ENCODE measurements at regions not wholly inside any gene's neighbourhood (a gene's known extent, or its start where the extent isn't known, plus 50 kb on each side); places are given as distances from the start of the nearest gene placed in this dataset.

DNA sequence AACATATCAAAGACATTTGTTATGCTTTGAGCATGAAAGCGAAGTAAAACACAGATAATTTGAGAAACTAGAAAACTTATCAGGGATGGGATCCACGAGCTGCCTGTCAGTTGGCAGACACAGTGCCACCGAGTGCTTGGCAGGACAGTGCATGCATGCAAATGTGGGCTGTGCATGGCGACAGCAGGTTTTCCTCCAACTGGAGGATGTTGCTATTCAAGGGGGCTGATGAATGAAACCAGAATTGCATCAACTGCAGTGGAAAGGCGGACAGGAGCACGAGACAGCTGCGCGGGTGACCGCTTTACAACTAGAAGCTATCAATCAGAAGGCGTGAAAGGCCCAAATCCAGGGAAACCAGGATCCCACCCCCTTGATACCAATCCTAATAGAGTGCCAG lies 244.3 kb downstream of the NR2F2 start:
- Histone ChIP-seq H4K20me1 (ENCODE audit: control insufficient read depth, extremely low read depth, insufficient read depth, low read length) (no peaks in the 10 kb centered on the region), H3K36me3 (ENCODE audit: control insufficient read depth in 2 of 2, extremely low read depth in 1 of 2, insufficient read depth in 2 of 2, low read length in 2 of 2) (no peaks in the 10 kb centered on the region), H3K4me1 (ENCODE audit: control insufficient read depth, extremely low read depth, insufficient read depth, low read length) (no peaks in the 10 kb centered on the region), H3K79me2 (ENCODE audit: control insufficient read depth, insufficient read depth, low read length) (no peaks in the 10 kb centered on the region), H3K4me2 (ENCODE audit: control insufficient read depth, extremely low read depth, insufficient read depth, low read depth, low read length) (no peak overlapping the region), H3K9ac (ENCODE audit: control insufficient read depth, extremely low read depth, insufficient read depth, low read length) (no peak overlapping the region), H3K27me3 (ENCODE audit: control insufficient read depth, extremely low read depth, insufficient read depth, low read length) (no peaks in the 10 kb centered on the region), H3K27ac (ENCODE audit: control insufficient read depth, insufficient read depth, low read length) (no peak overlapping the region), H3K9me1 (ENCODE audit: control insufficient read depth, extremely low read depth, insufficient read depth, low read length) (no peaks in the 10 kb centered on the region), H3K4me3 (ENCODE audit: control insufficient read depth in 2 of 3, extremely low read depth in 1 of 3, insufficient read depth in 2 of 3, low read depth in 1 of 3, low read length in 3 of 3) (no peak overlapping the region), H3K9me3 (ENCODE audit: control insufficient read depth, low read depth, low read length) (no peaks in the 10 kb centered on the region), H2AFZ (ENCODE audit: control insufficient read depth, low read length) (no peak overlapping the region)
- dilution Hi-C loops (cut with MboI; ENCODE audit: extremely low pct_ligation_motif_present, low sequenced_read_pairs) = no loop called here
- TF ChIP-seq, protein P1, sequence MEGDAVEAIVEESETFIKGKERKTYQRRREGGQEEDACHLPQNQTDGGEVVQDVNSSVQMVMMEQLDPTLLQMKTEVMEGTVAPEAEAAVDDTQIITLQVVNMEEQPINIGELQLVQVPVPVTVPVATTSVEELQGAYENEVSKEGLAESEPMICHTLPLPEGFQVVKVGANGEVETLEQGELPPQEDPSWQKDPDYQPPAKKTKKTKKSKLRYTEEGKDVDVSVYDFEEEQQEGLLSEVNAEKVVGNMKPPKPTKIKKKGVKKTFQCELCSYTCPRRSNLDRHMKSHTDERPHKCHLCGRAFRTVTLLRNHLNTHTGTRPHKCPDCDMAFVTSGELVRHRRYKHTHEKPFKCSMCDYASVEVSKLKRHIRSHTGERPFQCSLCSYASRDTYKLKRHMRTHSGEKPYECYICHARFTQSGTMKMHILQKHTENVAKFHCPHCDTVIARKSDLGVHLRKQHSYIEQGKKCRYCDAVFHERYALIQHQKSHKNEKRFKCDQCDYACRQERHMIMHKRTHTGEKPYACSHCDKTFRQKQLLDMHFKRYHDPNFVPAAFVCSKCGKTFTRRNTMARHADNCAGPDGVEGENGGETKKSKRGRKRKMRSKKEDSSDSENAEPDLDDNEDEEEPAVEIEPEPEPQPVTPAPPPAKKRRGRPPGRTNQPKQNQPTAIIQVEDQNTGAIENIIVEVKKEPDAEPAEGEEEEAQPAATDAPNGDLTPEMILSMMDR (optimal IDR thresholded peaks at IDR 0.05 in 1 of 3, IDR thresholded peaks at IDR 0.05 in 1 of 3, conservative IDR thresholded peaks at IDR 0.05 in 1 of 3; ENCODE audit: extremely low read depth in 1 of 3, insufficient read depth in 2 of 3, low read length in 3 of 3) = no peak
- no peak for TF ChIP-seq EZH2 (IDR thresholded peaks at IDR 0.05; ENCODE audit: low read length)
- FAIRE-seq (no peak), DNase-seq (ENCODE audit: low read depth, low spot score) (no peak)

DNA sequence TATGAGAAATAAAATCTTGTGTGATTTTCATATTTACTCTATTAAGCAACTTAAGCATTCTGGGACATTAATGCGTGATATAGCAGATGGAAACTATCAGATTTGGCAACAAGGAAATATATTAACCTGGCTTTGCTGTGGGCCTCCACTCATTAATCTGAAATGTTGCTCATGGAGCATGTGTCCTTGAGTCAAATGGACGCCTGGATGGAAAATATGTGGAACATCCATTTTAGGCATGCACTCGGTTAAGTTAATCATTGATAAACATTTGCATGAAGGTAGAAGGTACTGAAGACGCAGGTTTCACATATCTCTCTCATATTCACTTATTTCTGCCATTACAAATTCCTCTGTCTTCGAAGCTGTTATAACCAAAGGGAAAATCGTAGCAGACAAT lies 246.1 kb downstream of the NR2F2 start:
- H3K9ac ChIP-seq (ENCODE audit: control insufficient read depth, extremely low read depth, insufficient read depth, low read length) = no peak overlapping the region

More for the DNA sequence above, 246.1 kb downstream of the NR2F2 start:
- Histone ChIP-seq H3K9me3 (ENCODE audit: control insufficient read depth, low read depth, low read length) (no peaks in the 10 kb centered on the region), H3K27ac (ENCODE audit: control insufficient read depth, insufficient read depth, low read length) (no peak overlapping the region), H3K36me3 (ENCODE audit: control insufficient read depth in 2 of 2, extremely low read depth in 1 of 2, insufficient read depth in 2 of 2, low read length in 2 of 2) (no peaks in the 10 kb centered on the region), H4K20me1 (ENCODE audit: control insufficient read depth, extremely low read depth, insufficient read depth, low read length) (no peaks in the 10 kb centered on the region), H3K4me1 (ENCODE audit: control insufficient read depth, extremely low read depth, insufficient read depth, low read length) (no peaks in the 10 kb centered on the region), H2AFZ (ENCODE audit: control insufficient read depth, low read length) (no peak overlapping the region), H3K4me3 (ENCODE audit: control insufficient read depth in 2 of 3, extremely low read depth in 1 of 3, insufficient read depth in 2 of 3, low read depth in 1 of 3, low read length in 3 of 3) (no peak overlapping the region), H3K79me2 (ENCODE audit: control insufficient read depth, insufficient read depth, low read length) (no peaks in the 10 kb centered on the region), H3K9me1 (ENCODE audit: control insufficient read depth, extremely low read depth, insufficient read depth, low read length) (no peaks in the 10 kb centered on the region), H3K4me2 (ENCODE audit: control insufficient read depth, extremely low read depth, insufficient read depth, low read depth, low read length) (no peak overlapping the region), H3K27me3 (ENCODE audit: control insufficient read depth, extremely low read depth, insufficient read depth, low read length) (no peaks in the 10 kb centered on the region)
- DNase-seq (ENCODE audit: low read depth, low spot score) (no peak), FAIRE-seq (no peak)
- TF ChIP-seq, protein P1 (optimal IDR thresholded peaks at IDR 0.05 in 1 of 3, IDR thresholded peaks at IDR 0.05 in 1 of 3, conservative IDR thresholded peaks at IDR 0.05 in 1 of 3; ENCODE audit: extremely low read depth in 1 of 3, insufficient read depth in 2 of 3, low read length in 3 of 3) = no peak
- no peak for TF ChIP-seq EZH2 (IDR thresholded peaks at IDR 0.05; ENCODE audit: low read length)
- dilution Hi-C loops (cut with MboI; ENCODE audit: extremely low pct_ligation_motif_present, low sequenced_read_pairs) = no loop called here
